Ishikawa (cell line): ENCODE measurements at regions not wholly inside any gene's neighbourhood (a gene's known extent, or its start where the extent isn't known, plus 50 kb on each side); places are given as distances from the start of the nearest gene placed in this dataset.

Experiments used
- CEBPB ChIP-seq: IDR thresholded peaks from 2 replicates; pipeline ENCODE4 v1.6.1; 2012
- EP300 ChIP-seq: IDR thresholded peaks from 2 replicates; pipeline ENCODE4 v1.6.1; 2012; ENCODE audit warnings: borderline replicate concordance
- FOXM1 ChIP-seq: IDR thresholded peaks from 2 replicates; pipeline ENCODE4 v1.6.1; 2012; ENCODE audit warnings: low read depth, borderline replicate concordance
- MAX ChIP-seq: IDR thresholded peaks from 2 replicates; pipeline ENCODE4 v1.6.1; 2012
- NFIC ChIP-seq: IDR thresholded peaks from 2 replicates; pipeline ENCODE4 v1.6.1; 2012
- RAD21 ChIP-seq: IDR thresholded peaks from 2 replicates; pipeline ENCODE4 v1.6.1; 2012; ENCODE audit warnings: low read depth
- REST ChIP-seq: IDR thresholded peaks from 2 replicates; pipeline ENCODE4 v1.6.1; 2012; ENCODE audit warnings: low read depth, mild to moderate bottlenecking
- TAF1 ChIP-seq: IDR thresholded peaks from 2 replicates; pipeline ENCODE4 v1.6.1; 2012; ENCODE audit warnings: low read depth, mild to moderate bottlenecking
- TCF12 ChIP-seq: IDR thresholded peaks from 2 replicates; pipeline ENCODE4 v1.6.1; 2012; ENCODE audit warnings: low read depth
- TEAD4 ChIP-seq: IDR thresholded peaks from 2 replicates; pipeline ENCODE4 v1.6.1; 2012
- YY1 ChIP-seq: IDR thresholded peaks from 2 replicates; pipeline ENCODE4 v1.6.1; 2012; ENCODE audit warnings: low read depth

- TF ChIP-seq REST, result no peak
- TF ChIP-seq CEBPB, result no peak
- TF ChIP-seq RAD21, result no peak
- no peak for TF ChIP-seq EP300
- TF ChIP-seq TAF1, result no peak
- no peak for TF ChIP-seq MAX
- no peak for TF ChIP-seq FOXM1
- TF ChIP-seq YY1, result no peak
- no peak for TF ChIP-seq TEAD4
- no peak for TF ChIP-seq NFIC
- TF ChIP-seq TCF12, result no peak
These were observed 123.2 kb downstream of the ZNF608 start for GRCh38 chr5:124623265-124623664.
